HepG2 (cell line): ENCODE measurements at regions not wholly inside any gene's neighbourhood (a gene's known extent, or its start where the extent isn't known, plus 50 kb on each side); places are given as distances from the start of the nearest gene placed in this dataset.

Experiments
- ATAC-seq: fragments of 200-7000 bp; cut with Tn5 transposase; 3 replicates; pipeline ENCODE4 v1.9.1; 2020; ENCODE audit warnings: mild to moderate bottlenecking, moderate library complexity
- BruUV-seq: library from RNA; stranded (reverse); fragments of 400-500 nt; replicated peaks from 2 replicates; lab custom pipeline; 2021; lab: Mats Ljungman, UMichigan
- CTCF ChIA-PET: fragments of 300-600 bp; formaldehyde crosslinking; extraction: SDS; loops from one replicate; lab custom pipeline; 2021; ENCODE audit warnings: low total read pairs, inconsistent platforms, low intra/inter-chr PET ratio; lab: Yijun Ruan, JAX
- POLR2A ChIA-PET: fragments of 350-600 bp; sonication (Branson Sonifier 250); formaldehyde crosslinking; loops from one replicate; lab custom pipeline; 2020; ENCODE audit warnings: antibody characterized with exemption, inconsistent platforms; lab: Yijun Ruan, JAX
- DNase-seq: peaks from one replicate; pipeline ENCODE4 v3.0.0-alpha.2; 2015; ENCODE audit warnings: low spot score
- FAIRE-seq: peaks from 3 replicates; lab custom pipeline; 2011; peaks lifted over from hg19 to GRCh38; lab: Jason Lieb, UNC
- H2AFZ ChIP-seq: one replicate; pipeline ENCODE4 v1.6.1; 2011; ENCODE audit warnings: low read length, inconsistent platforms
- H3K27ac ChIP-seq: fragments of 300-600 bp; 3 replicates; pipeline ENCODE4 v1.8.0; 2011; ENCODE audit warnings: mixed run types, mild to moderate bottlenecking, mixed read lengths, low read length, inconsistent platforms; ENCODE audit not compliant: insufficient read depth; ENCODE audit errors: extremely low read length
- H3K27me3 ChIP-seq, 2 experiments: fragments of 200-600 bp in 1 of 2; 2 replicates in 1 of 2; 3 replicates in 1 of 2; pipeline versions ENCODE4 v1.6.0 to v1.8.0; 2011; ENCODE audit warnings: low read length in 2 of 2, mild to moderate bottlenecking in 2 of 2, moderate library complexity in 2 of 2, inconsistent platforms in 1 of 2; ENCODE audit not compliant: insufficient read depth in 2 of 2, control insufficient read depth in 1 of 2
- H3K36me3 ChIP-seq, 2 experiments: fragments of 200-600 bp in 1 of 2; replicated peaks in 1 of 2; 2 replicates in 1 of 2; 3 replicates in 1 of 2; pipeline versions ENCODE4 v1.5.1 to v1.8.0; 2011; ENCODE audit warnings: low read length in 2 of 2, inconsistent platforms in 1 of 2; ENCODE audit not compliant: insufficient read depth in 2 of 2, control insufficient read depth in 1 of 2
- H3K4me1 ChIP-seq: 2 replicates; pipeline ENCODE4 v1.5.1; 2012; ENCODE audit warnings: low read length, inconsistent platforms; ENCODE audit not compliant: insufficient read depth
- H3K4me2 ChIP-seq: 2 replicates; pipeline ENCODE4 v1.6.0; 2011; ENCODE audit warnings: low read depth, low read length, inconsistent platforms
- H3K4me3 ChIP-seq, 3 experiments: fragments of 200-600 bp in 1 of 3; sonication (generic), shearing (Covaris generic) in 1 of 3; replicated peaks in 1 of 3; 2 replicates each; pipeline ENCODE4 v1.5.1; 2011 to 2016; ENCODE audit warnings: low read length in 3 of 3, inconsistent platforms in 2 of 3, low read depth in 2 of 3, mild to moderate bottlenecking in 2 of 3, control low read depth in 1 of 3, mixed read lengths in 1 of 3; ENCODE audit not compliant: insufficient read depth in 1 of 3
- H3K79me2 ChIP-seq: one replicate; pipeline ENCODE4 v1.6.1; 2011; ENCODE audit warnings: low read length, inconsistent platforms; ENCODE audit not compliant: insufficient read depth
- H3K9ac ChIP-seq: 2 replicates; pipeline ENCODE4 v1.6.0; 2011; ENCODE audit warnings: mild to moderate bottlenecking, low read depth, low read length, inconsistent platforms; ENCODE audit not compliant: insufficient read depth
- H3K9me3 ChIP-seq: 2 replicates; pipeline ENCODE4 v1.5.1; 2012; ENCODE audit warnings: mild to moderate bottlenecking, low read length
- H4K20me1 ChIP-seq: 2 replicates; pipeline ENCODE4 v1.6.0; 2011; ENCODE audit warnings: inconsistent platforms, mild to moderate bottlenecking, low read length, moderate library complexity; ENCODE audit not compliant: insufficient read depth
- GLMP ChIP-seq: sonication (generic); formaldehyde crosslinking; IDR thresholded peaks from 2 replicates; pipeline ENCODE4 v1.9.0; 2021; ENCODE audit warnings: missing genetic modification reagents, mild to moderate bottlenecking, borderline replicate concordance
- GTF3A ChIP-seq: sonication (generic); formaldehyde crosslinking; conservative IDR thresholded peaks from 2 replicates; pipeline ENCODE4 v1.4.0; 2020; ENCODE audit warnings: mild to moderate bottlenecking, missing genetic modification reagents
- HNRNPUL1 ChIP-seq: fragments of 200-400 bp; formaldehyde crosslinking; IDR thresholded peaks from 2 replicates; pipeline ENCODE4 v1.6.1; 2017; ENCODE audit warnings: low read depth, mild to moderate bottlenecking, low read length, moderate library complexity
- ISX ChIP-seq: sonication (generic); formaldehyde crosslinking; conservative IDR thresholded peaks from 2 replicates; pipeline ENCODE4 v1.5.0; 2020; ENCODE audit warnings: missing genetic modification reagents
- JUNB ChIP-seq: sonication (generic); formaldehyde crosslinking; IDR thresholded peaks from 2 replicates; pipeline ENCODE4 v1.8.0; 2022; ENCODE audit warnings: missing genetic modification reagents, mild to moderate bottlenecking, borderline replicate concordance
- KDM5B ChIP-seq: sonication (generic); formaldehyde crosslinking; IDR thresholded peaks from 2 replicates; pipeline ENCODE4 v1.4.0; 2020; ENCODE audit warnings: missing genetic modification reagents, mild to moderate bottlenecking, borderline replicate concordance
- MED8 ChIP-seq: sonication (generic); formaldehyde crosslinking; IDR thresholded peaks from 2 replicates; pipeline ENCODE4 v1.8.1; 2023; ENCODE audit warnings: mild to moderate bottlenecking, missing genetic modification reagents; ENCODE audit not compliant: insufficient replicate concordance
- MIXL1 ChIP-seq: IDR thresholded peaks from 2 replicates; pipeline ENCODE4 v1.6.1; 2016
- PAWR ChIP-seq: sonication (generic); formaldehyde crosslinking; IDR thresholded peaks from 2 replicates; pipeline ENCODE4 v1.4.0; 2020; ENCODE audit warnings: missing genetic modification reagents, mild to moderate bottlenecking, borderline replicate concordance
- RFXAP ChIP-seq: sonication (generic); formaldehyde crosslinking; IDR thresholded peaks from 2 replicates; pipeline ENCODE4 v1.4.0; 2020; ENCODE audit warnings: missing genetic modification reagents, borderline replicate concordance
- SCMH1 ChIP-seq: sonication (generic); formaldehyde crosslinking; IDR thresholded peaks from 2 replicates; pipeline ENCODE4 v1.9.0; 2021; ENCODE audit warnings: missing genetic modification reagents, mild to moderate bottlenecking, borderline replicate concordance
- TFE3 ChIP-seq: IDR thresholded peaks from 2 replicates; pipeline ENCODE4 v1.6.1; 2016
- U2AF1 ChIP-seq: fragments of 200-400 bp; formaldehyde crosslinking; optimal IDR thresholded peaks from 2 replicates; pipeline ENCODE3; 2017; ENCODE audit warnings: mild to moderate bottlenecking, low read depth, low read length
- ZBTB38 ChIP-seq: sonication (generic); formaldehyde crosslinking; IDR thresholded peaks from 2 replicates; pipeline ENCODE4 v1.5.1; 2020; ENCODE audit warnings: mild to moderate bottlenecking, missing genetic modification reagents
- ZNF609 ChIP-seq: sonication (generic); formaldehyde crosslinking; IDR thresholded peaks from 2 replicates; pipeline ENCODE4 v1.4.0; 2020; ENCODE audit warnings: mild to moderate bottlenecking, missing genetic modification reagents, borderline replicate concordance
- ZNF678 ChIP-seq: sonication (generic); formaldehyde crosslinking; IDR thresholded peaks from 2 replicates; pipeline ENCODE4 v1.4.0; 2020; ENCODE audit warnings: mild to moderate bottlenecking, missing genetic modification reagents
- ZNF709 ChIP-seq: sonication (generic); formaldehyde crosslinking; IDR thresholded peaks from 2 replicates; pipeline ENCODE4 v1.5.0; 2020; ENCODE audit warnings: mild to moderate bottlenecking, missing genetic modification reagents
- ZNF775 ChIP-seq: sonication (generic); formaldehyde crosslinking; IDR thresholded peaks from 2 replicates; pipeline ENCODE4 v1.4.0; 2020; ENCODE audit warnings: missing genetic modification reagents, mild to moderate bottlenecking, moderate library complexity, borderline replicate concordance
- ZNF792 ChIP-seq: IDR thresholded peaks from 2 replicates; pipeline ENCODE4 v1.6.1; 2016
- ZNF841 ChIP-seq: sonication (generic); formaldehyde crosslinking; IDR thresholded peaks from 2 replicates; pipeline ENCODE4 v1.8.1; 2023; ENCODE audit warnings: missing genetic modification reagents, borderline replicate concordance
- WGBS: methylation state at CpG from one replicate; pipeline ENCODE4 v1.1.6; 2017; ENCODE audit warnings: low lambda C conversion rate; 5-methylcytosine and 5-hydroxymethylcytosine counted together
- in situ Hi-C: cut with HindIII; loops from 2 replicates; pipeline ENCODE4 v1.10.0; 2017; ENCODE audit warnings: low pct_unique_long_range_greater_than_20kb; ENCODE audit not compliant: extremely low pct_ligation_motif_present
- intact Hi-C: fragments of 100-400 bp; cut with micrococcal nuclease; formaldehyde crosslinking; loops from one replicate; pipeline ENCODE4 v1.10.0; 2022; ENCODE audit not compliant: unreplicated experiment

- Histone ChIP-seq H3K79me2 (no peaks in the 10 kb centered on the region), H3K9ac (no peak overlapping the region), H3K4me3 (no peak overlapping the region), H2AFZ (no peak overlapping the region), H3K36me3 (no peaks in the 10 kb centered on the region), H3K9me3 (no peaks in the 10 kb centered on the region), H3K27ac (no peak overlapping the region), H4K20me1 (no peaks in the 10 kb centered on the region), H3K27me3 (no peaks in the 10 kb centered on the region), H3K4me1 (no peaks in the 10 kb centered on the region), H3K4me2 (no peak overlapping the region)
- FAIRE-seq (no peak), DNase-seq (no peak), ATAC-seq (no peak)
- WGBS = 42% methylated on average over 1 of the region's 1 CpG
- CTCF ChIA-PET = no interaction called here
- in situ Hi-C loops = loop anchor here (10.0 kb wide), 1 partner anchor 86 kb away; no protein-coding TSS in a partner anchor
- TF ChIP-seq ZNF678 (CRISPR knock-in tag) (no peak), KDM5B (CRISPR knock-in tag) (no peak), TFE3 (no peak), ZNF841 (no peak), ZNF792 (no peak), ZNF775 (no peak), MIXL1 (CRISPR knock-in tag) (no peak), ZBTB38 (no peak), SCMH1 (no peak), JUNB (CRISPR knock-in tag) (no peak), HNRNPUL1 (no peak), ISX (CRISPR knock-in tag) (no peak), U2AF1 (no peak), GTF3A (CRISPR knock-in tag) (no peak), ZNF609 (CRISPR knock-in tag) (no peak), ZNF709 (no peak), RFXAP (CRISPR knock-in tag) (no peak), MED8 (CRISPR knock-in tag) (no peak), GLMP (CRISPR knock-in tag) (no peak), PAWR (CRISPR knock-in tag) (no peak)
- no TSS peak for BruUV-seq
- POLR2A ChIA-PET = no interaction called here
- intact Hi-C loops = no loop called here
These were observed 266.4 kb upstream of the DAB2 start for GRCh38 chr5:39691136-39691535.
